ENCODE measurements at regions not wholly inside any gene's neighbourhood (a gene's known extent, or its start where the extent isn't known, plus 50 kb on each side); places are given as distances from the start of the nearest gene placed in this dataset.
"Not testable (repeated sequence)": the region's sequence is repeated elsewhere in the genome, so short reads cannot be mapped to it uniquely, and the experiment has no call there.

DNA sequence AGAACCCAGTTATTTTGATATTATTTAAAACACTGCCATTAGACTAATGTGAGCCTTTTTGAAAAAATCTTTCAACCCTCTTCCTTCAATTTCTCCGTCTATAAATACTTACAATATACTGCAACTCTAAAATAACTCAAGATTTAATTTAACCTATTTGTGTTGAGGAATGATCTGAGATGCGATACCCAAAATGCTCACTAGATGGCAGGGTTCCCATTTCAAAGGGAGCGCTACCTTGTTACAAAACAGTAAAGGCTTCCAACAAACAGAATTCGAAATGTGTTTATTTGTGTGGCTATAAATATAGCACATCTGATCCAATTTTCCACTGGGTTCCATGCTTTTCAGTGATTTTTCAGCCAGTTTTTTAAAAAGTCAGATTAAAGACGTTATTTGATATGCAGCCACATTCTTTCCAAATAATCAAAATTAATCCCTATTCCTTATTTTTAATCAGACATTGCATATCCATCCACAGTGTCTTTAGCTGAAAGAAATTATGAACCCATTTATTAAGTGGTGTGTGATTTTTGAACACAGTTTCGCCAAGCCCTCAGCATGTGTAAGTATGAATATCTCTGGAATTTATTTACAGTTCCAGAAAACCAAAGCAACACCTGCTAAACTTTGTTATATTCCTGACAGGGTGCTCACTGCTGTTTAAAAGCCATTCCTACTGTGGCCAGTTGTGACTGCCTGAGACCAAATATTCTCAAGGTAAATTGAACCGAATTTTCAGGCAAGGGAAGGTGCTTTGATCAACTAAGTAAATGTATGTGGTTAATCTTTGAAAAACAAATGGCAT is 668.0 kb upstream of the LCORL start:
- FAIRE-seq: peak; percentile 92

DNA sequence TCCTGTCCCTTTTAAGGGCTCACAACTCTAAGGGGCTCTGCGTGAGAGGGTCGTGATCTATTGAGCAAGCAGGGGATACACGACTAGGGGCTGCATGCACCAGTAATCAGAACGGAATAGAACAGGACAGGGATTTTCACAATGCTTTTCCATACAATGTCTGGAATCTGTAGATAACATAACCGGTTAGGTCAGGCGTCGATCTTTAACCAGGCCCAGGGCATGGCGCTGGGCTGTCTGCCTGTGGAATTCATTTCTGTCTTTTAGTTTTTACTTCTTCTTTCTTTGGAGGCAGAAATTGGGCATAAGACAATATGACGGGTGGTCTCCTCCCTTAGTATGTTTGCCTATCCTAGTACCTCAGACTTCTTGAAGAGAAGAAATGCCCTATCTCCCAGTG is 666.8 kb upstream of the LCORL start:
- FAIRE-seq: not testable (repeated sequence)

DNA sequence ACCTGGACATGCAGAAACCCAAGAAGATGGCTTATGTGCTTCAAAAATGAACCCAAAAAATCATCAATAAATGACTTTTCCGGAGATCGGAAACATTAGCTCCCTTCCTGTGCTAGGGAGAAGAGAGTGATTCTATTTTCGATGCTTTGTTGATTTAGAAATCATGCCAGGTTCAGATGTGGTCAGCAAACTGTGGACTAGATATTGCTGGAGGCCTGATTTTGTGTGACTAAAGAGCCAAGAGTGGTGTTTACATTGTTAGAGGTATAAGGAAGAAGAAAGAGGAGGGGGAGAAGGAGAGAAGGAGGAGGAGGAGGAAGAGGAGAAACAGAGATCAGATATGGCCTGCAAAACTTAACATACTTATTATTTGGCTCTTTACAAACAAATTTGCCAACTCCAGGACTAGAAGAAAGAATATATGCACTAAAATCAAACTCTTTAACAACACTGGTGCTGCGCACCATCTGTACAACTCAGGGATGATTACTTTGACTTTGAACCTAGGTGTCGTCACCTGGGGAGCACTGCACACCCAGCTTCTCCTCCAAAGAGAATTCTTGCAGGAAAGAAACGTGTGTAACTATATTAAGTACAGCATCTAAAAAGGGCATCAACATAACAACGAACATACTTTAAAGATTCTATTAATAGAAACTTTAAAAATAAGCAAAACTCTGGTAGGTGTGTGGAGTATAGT is 664.9 kb upstream of the LCORL start:
- FAIRE-seq: no peak

DNA sequence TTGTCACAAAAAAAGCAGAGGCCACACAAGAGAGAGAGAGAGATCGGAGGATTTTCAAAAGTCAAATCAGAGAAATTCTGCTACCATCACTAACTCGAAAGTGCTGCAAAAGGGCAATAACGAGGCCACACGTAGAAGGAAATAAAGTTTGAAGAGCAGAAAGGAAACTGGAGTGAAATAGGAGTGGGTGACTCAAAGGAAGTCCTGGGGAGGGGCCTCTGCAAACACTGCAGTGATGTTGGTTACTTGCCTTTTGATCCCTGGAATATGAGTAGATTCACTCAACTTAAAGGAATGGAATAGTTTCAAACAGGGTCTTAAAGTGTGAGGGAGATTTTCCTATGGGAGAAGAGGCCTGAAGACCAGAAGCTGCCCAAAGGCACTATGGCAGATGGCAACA is 663.4 kb upstream of the LCORL start:
- FAIRE-seq: no peak

DNA sequence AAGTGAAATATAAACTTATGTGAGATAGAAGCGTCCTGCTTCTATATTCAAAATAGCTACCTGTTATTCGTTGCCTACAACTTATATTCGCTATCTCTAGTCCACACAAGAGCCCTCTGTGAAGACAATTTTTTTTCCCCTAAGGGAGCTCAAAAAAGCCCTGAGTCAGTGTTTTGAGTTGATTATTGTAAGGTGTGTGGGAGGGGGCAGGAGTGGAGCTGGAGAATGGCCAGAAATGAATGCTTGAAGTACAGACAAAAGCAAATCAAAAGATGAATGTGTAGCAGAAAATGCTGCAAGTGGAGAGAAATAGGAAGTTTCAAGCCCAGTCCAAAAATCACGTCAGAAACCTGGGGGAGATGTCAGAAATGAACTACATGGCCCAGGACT is 655.0 kb upstream of the LCORL start:
- no peak for FAIRE-seq

DNA sequence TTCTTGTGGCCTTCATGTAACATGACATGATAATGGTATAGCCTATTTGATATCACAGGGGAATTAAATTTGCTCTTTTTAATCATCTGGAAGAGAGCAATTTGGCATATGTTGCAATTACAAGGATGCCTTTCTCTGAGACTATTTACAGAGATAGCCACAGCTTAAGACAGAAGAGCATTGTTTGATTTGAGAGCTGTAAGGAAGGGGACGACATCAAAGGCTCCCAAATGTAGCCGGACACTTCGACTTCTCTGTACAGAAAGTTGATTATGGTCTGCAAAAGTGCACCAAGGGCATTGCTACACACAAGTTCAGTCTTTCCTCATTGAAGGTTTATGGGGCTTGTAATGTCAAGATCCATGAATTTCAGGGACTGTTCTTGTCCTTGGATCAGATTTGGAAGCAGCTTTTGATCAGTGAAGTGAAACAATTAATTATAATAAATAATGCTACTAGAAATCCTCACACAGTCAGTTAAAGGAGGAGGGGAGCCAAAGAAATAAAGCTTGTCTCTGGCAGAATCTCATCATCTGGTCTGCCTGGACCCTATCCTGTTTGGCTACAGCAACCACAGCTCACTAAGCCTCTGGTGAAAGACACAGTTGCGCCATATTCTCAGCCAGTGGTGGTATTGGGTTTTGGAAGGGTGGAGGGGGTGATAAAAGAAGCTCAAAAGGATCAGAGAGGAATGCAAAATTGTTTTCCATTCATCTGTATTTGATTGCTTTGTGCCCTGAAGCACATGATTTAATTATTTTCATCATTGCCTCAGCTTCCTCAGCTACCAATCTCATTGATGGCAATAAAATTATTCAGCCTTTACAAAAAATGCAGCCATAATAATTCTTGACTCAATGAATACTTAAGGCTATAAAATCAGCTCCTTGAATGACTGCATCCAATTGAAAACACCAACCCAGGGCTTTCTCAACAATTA is 654.3 kb upstream of the LCORL start:
- FAIRE-seq: no peak

DNA sequence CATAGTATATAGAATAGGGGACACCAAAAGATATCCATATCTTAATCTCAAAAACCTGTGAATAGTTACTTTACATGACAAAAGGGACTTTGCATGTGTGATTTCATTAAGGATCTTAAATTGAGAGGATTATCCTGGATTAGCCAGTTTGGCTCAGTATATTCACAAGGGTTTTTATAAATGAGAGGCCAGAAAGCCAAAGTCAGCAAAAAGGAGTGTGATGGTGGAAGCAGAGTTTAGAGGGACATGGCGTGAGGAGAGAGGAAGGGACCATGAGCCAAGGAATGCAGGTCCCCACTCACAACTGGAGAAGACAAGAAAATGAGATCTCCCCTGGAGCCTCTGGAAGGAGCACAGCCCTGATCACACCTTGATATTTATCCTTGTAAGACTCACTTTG is 648.5 kb upstream of the LCORL start:
- no peak for FAIRE-seq

DNA sequence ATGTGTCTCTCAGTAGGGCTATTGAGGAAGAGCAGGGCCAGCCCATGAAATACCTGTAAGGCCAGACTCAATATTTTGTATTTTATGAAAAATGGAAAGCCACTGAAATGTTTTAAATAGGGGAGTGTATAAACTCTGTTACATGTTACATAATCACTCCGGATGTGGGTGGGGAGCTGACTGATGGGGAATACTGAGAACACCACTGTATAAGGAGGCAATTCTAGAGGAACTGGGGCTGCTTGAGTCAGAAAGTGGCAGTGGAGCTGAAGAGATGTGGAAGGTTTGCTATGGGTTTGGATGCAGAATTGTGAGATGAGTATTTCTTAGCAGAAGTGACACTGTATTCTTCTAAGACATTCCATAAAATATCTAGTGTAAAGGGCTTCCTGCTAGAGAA is 647.8 kb upstream of the LCORL start:
- FAIRE-seq: no peak

DNA sequence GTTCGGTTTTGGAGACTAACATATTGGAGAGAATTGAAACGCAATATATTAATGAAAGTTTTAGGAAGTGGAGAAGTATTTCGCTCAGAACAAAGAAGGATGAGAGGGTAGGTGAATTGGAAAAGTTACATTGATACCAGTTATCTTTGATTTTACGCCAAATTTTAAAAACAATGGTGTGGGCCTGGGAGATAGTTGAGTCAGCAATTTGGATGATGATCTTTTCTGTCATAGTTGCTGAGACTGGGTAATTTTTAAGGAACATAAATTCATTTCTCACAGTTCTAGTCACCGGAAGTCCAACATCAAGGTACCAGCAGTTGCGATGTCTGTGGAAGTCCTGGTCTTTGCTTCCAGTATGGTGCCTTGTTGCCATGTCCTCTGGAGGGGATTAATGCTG is 644.8 kb upstream of the LCORL start:
- FAIRE-seq: no peak

DNA sequence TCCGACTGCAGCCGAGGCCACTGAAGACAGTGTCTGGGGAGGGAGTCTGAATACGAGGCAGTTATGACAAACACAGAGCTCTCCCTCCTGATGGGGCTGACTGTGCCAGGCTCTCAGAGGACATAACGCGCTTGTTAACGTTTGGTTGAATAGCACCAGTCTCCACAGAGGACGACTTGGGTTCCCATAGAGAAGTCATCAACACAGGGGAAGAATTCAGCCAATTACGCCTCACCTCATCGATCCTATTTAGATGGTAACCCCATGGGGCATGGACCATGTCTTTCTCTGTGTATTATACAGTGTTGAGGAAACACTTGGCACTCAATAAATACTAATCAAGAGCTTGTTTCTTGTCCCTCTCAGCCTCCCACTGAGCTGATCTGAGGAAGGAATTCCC is 642.6 kb upstream of the LCORL start:
- no peak for FAIRE-seq

DNA sequence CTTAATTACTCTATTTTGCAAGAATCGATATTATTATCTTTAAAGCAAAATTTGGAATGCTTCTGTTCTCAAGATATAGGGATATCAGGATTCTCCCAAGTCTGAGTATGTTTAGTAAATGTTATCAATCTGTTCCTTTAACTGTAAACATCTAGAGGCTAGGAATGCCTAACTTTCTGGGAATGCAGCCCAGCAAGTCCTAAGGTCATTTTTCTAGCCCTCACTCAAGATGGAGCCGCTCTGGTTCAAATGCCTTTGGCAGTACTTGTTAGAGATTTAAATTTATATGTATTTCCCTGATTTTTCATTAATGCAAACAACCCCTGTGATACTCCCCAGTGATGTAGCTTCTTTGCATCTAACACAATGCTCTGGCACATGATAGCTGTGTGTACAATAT is 623.8 kb upstream of the LCORL start:
- FAIRE-seq: no peak

DNA sequence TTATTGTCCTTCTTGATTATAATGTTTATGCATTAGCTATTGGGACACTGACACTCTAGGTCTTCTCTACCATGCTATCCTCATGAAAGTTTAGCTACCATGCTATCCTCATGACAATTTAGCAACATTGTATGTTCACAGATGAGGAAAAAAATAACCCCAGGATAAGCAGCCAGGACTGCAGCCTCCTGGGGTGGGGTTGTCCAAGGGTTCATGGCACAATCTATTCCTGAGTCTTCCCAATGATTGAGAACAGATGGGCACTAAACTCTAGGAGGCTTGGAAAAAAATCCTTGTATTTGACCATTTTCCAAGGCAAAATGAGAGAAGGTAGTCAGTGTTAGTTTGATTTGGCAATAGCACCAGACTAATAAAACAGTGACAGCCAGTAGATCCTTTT is 619.8 kb upstream of the LCORL start:
- FAIRE-seq: no peak

DNA sequence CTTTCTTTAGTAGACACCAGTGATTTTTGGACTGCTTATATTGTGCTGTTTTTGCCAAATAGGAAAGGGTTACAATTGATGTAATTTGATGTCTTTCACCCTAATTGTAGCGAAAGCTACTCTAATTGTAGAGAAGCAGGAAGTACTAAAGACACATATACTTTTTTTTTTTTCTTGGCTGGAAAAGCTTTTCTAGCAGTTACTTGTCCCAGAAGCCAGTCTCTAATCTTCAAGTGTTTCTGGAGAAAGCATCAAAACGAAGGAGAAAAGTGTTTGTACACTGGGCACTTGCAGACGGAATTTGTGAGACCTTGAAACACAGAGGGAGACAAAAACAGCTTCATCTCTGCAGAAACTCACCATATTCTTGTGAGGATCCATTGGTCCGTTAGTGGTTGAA is 616.5 kb upstream of the LCORL start:
- FAIRE-seq: no peak

DNA sequence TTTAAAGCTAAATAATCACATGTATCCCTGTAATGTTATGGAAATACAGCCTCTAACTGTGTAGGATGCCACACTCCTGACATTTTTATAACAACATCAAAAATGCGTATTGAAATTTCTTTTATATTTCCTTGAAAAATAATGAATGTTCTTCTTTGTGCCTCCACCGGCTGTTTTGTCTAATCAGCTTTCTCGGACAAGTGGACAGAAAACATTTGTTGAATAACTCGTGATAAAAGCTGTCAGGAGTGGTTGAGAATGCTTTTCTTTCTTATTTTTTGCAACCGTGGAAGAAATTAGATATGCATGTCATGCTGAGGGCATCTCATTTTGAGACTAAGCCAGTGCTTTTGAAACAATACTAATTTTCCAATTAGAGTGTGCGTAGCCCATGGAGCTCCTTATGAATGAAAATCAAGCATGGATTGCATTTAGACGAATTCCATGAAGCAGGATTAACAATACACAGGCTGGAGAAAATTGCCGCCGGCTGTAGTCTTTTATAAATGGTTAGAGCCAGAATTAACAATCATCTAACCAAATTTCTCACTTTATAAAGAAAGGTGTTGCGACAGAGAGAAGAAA is 614.5 kb upstream of the LCORL start:
- no peak for FAIRE-seq

DNA sequence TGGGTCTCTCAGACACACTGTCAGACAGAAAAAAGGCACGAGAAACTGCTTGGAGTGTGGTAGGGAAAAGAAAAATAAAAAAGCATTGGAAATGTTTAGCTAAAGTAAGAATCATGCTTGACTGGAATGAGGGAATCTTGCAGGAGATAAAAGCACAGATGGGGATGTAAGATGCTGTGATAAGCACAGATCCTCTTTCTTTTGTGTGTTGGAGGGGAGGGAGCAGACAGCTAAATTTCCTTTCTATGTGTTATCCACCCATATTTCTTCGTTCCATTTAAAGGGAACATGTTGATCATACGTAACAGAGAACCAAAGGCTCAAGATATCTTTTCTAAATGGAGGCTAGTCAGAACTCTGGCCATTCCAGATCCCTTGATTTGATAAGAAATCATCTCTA is 614.0 kb upstream of the LCORL start:
- no peak for FAIRE-seq

DNA sequence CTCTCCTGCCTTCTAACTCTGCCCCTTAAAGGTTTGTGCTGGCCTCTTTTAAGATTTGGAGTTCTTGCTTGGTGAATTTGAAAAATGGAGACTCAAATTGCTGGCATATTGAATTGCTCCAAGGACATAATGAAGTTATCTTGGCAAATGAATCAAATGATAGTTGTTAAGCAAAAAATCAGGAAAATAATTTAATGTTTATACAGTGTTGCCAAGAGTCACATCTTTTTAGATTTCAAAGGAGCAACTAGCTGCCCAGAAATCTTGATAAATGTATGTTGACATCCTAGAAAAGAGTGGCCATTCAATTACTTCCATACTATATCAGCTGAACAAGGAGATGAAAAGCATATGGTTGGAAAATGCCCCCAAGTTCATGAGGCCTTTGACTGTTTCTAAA is 610.0 kb upstream of the LCORL start:
- FAIRE-seq: no peak

DNA sequence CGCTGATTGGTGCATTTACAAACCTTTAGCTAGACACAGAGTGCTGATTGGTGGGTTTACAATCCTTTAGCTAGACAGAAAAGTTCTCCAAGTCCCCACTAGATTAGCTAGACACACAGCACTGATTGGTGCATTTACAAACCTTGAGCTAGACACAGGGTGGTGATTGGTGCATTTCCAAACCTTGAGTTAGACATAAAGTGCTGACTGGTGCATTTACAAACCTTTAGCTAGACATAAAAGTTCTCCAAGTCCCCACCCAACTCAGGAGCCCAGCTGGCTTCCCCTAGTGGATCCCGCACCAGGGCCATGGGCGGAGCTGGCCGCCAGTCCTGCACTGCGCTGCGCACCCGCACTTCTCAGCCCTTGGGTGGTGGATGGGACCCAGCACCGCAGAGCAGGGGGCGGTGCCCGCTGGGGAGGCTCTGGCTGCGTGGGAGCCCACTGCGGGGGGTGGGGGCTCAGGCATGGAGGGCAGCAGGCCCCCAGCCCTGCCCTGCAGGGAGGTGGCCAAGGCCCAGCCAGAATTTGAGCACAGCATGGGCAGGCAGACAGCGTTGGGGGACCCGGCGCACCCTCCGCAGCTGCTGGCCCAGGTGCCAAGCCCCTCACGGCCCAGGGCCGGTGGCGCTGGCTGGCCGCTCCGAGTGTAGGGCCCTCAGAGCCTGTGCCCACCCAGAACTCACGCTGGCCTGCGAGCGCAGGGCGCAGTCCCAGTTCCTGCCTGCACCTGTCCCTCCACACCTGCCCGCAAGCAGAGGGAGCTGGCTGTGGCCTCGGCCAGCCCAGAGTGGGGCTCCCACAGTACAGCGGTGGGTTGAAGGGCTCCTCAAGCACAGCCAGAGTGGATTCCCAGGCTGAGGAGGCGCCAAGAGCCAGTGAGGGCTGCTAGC is 608.9 kb upstream of the LCORL start:
- FAIRE-seq: no peak

DNA sequence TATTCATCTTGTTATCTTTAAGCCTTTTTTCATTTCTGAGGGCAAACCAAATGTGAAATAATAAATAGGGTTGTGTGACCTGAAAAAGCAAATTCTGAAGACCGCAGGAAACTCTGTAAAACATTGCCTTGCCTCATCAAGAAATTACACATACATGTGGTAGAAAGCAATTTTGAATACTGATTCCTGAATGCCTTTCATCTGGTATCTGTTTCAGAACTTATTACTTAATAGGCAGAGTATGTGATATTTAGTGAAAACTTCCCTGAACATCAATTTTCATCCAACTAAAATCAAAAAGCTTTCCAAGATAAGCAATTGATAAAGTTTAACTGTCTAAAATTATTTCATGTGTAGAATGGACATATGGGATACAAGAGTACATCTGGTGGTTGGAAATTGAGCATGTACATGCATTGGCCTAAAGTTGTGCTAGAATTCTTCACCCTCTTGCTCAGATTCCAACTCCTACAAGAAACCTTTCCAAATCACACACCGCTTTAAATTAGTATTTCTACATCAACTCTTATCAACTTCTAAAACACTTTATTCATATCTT is 606.0 kb upstream of the LCORL start:
- FAIRE-seq: no peak

DNA sequence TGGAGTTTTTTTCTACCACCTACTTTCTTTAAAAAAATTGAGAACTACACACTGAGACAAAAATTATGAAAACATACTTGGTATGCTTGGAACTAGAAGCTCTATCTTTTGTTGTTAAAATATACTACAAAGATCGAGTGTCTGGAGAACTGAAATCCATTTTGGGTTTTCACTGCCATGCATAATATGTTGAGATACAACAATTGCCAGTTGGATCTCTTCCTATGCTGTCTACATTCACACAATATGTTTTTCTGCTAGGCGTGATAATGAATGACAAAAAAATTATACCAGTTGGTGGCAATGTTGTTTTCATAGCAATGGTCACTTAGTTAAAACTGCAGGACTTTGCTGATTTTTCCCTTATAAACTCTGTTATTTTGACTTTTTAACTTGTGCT is 605.4 kb upstream of the LCORL start:
- FAIRE-seq: no peak

DNA sequence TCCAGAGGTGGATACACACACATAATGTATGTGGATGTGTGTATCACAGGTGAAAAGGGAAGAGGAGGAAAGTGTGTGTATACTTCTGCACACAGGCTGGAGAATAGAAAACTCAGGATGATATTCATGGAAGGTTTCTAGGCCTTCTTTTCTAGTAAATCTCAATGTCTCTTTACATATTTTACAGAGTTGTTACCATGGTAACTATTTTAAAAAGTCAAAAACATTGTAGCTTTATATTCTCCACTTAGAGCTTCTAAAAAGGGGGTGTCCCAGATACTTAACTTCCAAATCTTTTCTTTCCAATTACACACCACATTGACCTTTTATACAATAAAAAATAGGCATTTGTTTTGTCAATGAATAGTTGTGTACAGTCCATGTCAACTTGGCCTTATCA is 604.8 kb upstream of the LCORL start:
- FAIRE-seq: no peak

DNA sequence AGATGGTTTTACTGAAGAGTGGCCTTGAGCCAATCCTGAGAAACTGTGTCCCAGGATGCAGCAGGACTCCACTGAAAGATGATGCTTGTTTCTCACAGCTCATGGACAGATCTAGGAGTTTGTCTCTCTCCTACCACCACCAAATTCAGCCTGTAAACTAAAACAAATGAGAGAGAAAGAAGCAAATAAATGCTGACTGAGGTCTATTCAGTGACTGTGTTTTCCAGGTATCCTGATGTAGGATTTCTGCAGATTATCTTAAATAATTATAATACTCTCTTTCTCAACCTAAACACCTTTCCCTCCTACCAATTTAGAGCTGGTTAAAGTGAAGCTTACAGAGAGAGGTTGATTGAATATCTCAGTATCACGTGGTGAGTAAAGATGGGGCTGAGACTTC is 599.6 kb upstream of the LCORL start:
- no peak for FAIRE-seq

DNA sequence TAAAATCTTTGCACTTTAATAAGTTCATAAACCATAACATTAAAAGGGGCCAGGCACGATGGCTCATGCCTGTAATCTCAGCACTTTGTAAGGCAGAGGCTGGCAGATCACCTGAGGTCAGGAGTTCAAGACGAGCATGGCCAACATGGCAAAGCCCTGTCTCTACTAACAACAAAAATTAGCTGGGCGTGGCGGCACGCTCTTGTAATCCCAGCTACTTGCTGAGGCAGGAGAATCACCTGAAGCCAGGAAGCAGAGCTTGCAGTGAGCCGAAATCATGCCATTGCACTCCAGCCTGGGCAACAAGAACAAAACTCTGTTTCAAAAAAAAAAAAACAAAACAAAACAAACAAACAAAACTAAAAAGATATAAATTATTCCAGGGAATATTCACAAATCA is 595.2 kb upstream of the LCORL start:
- no peak for FAIRE-seq

All from A204.1 (cell line).